Gastroesophageal sphincter (tissue), 4 donors: ENCODE measurements at regions not wholly inside any gene's neighbourhood (a gene's known extent, or its start where the extent isn't known, plus 50 kb on each side); places are given as distances from the start of the nearest gene placed in this dataset.
A peak's percentile ranks its signal among the peaks of the same experiment; 100 is the strongest.

Experiments
- ATAC-seq: fragments of 150-250 bp; one replicate; pipeline ENCODE4 v1.9.1; 2016; ENCODE audit warnings: mild to moderate bottlenecking, moderate library complexity
- H3K27ac ChIP-seq, 4 donors: fragments of 200-600 bp; sonication (generic) in 3 of 4; 1 replicate in 3 of 4; 2 replicates in 1 of 4; pipeline ENCODE4 v1.5.1; 2016 to 2019
- H3K27me3 ChIP-seq: fragments of 200-600 bp; sonication (generic); one replicate; pipeline ENCODE4 v1.5.1; 2019
- H3K36me3 ChIP-seq, 2 donors: fragments of 200-600 bp; sonication (generic); one replicate each; pipeline ENCODE4 v1.5.1; 2019; ENCODE audit warnings: control low read depth in 1 of 2
- H3K4me1 ChIP-seq, 3 donors: fragments of 200-600 bp; sonication (generic); 1 replicate in 2 of 3; 2 replicates in 1 of 3; pipeline ENCODE4 v1.5.1; 2016 to 2019; ENCODE audit warnings: control low read depth in 2 of 3
- H3K4me3 ChIP-seq, 2 donors: fragments of 200-600 bp; sonication (generic); one replicate each; pipeline ENCODE4 v1.5.1; 2019; ENCODE audit warnings: mild to moderate bottlenecking in 1 of 2, moderate library complexity in 1 of 2
- H3K9me3 ChIP-seq, 3 donors: fragments of 200-600 bp; sonication (generic); one replicate each; pipeline ENCODE4 v1.5.1; 2017 to 2019; ENCODE audit warnings: control low read depth in 2 of 3
- CTCF ChIP-seq, 4 experiments: fragments of 200-600 bp in 2 of 4; fragments of 450-650 bp in 2 of 4; sonication (generic) in 1 of 4; IDR thresholded peaks; one replicate each; pipeline ENCODE4 v1.5.1; 2017 to 2019; ENCODE audit warnings: antibody characterized with exemption in 4 of 4, mild to moderate bottlenecking in 2 of 4, moderate library complexity in 2 of 4
- EP300 ChIP-seq: sonication (generic); formaldehyde crosslinking; IDR thresholded peaks from one replicate; pipeline ENCODE4 v1.6.1; 2017; ENCODE audit warnings: antibody characterized with exemption, mild to moderate bottlenecking
- POLR2A ChIP-seq, 2 donors: fragments of 450-650 bp; IDR thresholded peaks; one replicate each; pipeline ENCODE4 v1.6.1; 2017; ENCODE audit warnings: antibody characterized with exemption in 2 of 2, mild to moderate bottlenecking in 2 of 2, moderate library complexity in 1 of 2
- POLR2AphosphoS5 ChIP-seq: sonication (generic); formaldehyde crosslinking; IDR thresholded peaks from one replicate; pipeline ENCODE4 v1.6.1; 2017; ENCODE audit warnings: antibody characterized with exemption
- WGBS, 2 donors: methylation state at CpG; one replicate each; pipeline ENCODE4 v1.1.5; 2018; ENCODE audit warnings: low coverage in 1 of 2; 5-methylcytosine and 5-hydroxymethylcytosine counted together

- Histone ChIP-seq H3K36me3 (no peaks in the 10 kb centered on the region), H3K27me3 (no peaks in the 10 kb centered on the region), H3K27ac (no peak overlapping the region), H3K9me3 (no peaks in the 10 kb centered on the region), H3K4me1 (peaks cover 0 to 5% (median 0%) of the 10 kb centered on the region in 3 donors), H3K4me3 (no peak overlapping the region)
- 80 to 95% methylated on average over 1 to 2 of the region's 2 CpGs for WGBS, 2 donors
- no peak for ATAC-seq
- TF ChIP-seq EP300 (no peak), POLR2A (IDR thresholded peaks at IDR 0.05) (no peak), POLR2AphosphoS5 (no peak), CTCF (IDR thresholded peaks at IDR 0.05) (peak in 3 of 4 experiments; percentile 35 to 57 (median 44))
Measured at GRCh38 chr15:38002883-38003477, 68.5 kb downstream of the TMCO5A start.

GRCh38 chr15:38004218-38004861, 69.9 kb downstream of the TMCO5A start:
- Histone ChIP-seq H3K27me3 (no peaks in the 10 kb centered on the region), H3K36me3 (no peaks in the 10 kb centered on the region), H3K4me3 (no peak overlapping the region), H3K27ac (no peak overlapping the region), H3K4me1 (peaks cover 0 to 5% (median 0%) of the 10 kb centered on the region in 3 donors), H3K9me3 (no peaks in the 10 kb centered on the region)
- TF ChIP-seq CTCF (IDR thresholded peaks at IDR 0.05) (no peak), POLR2AphosphoS5 (no peak), EP300 (no peak), POLR2A (IDR thresholded peaks at IDR 0.05) (no peak)
- WGBS, 2 donors, result 74 to 77% methylated on average over 4 of the region's 4 CpGs
- ATAC-seq, result no peak

GRCh38 chr15:38005953-38006808, 71.7 kb downstream of the TMCO5A start:
- no peaks in the 10 kb centered on the region for H3K9me3 ChIP-seq
- no peak for ATAC-seq

GRCh38 chr15:38010395-38010794, 76.0 kb downstream of the TMCO5A start:
- TF ChIP-seq CTCF (IDR thresholded peaks at IDR 0.05) (no peak), POLR2AphosphoS5 (no peak), POLR2A (IDR thresholded peaks at IDR 0.05) (no peak)
- Histone ChIP-seq H3K4me3 (no peak overlapping the region), H3K27me3 (no peaks in the 10 kb centered on the region), H3K36me3 (no peaks in the 10 kb centered on the region), H3K27ac (no peak overlapping the region), H3K4me1 (peaks cover 0 to 5% (median 0%) of the 10 kb centered on the region in 3 donors), H3K9me3 (no peaks in the 10 kb centered on the region)
- 72 to 87% methylated on average over 5 of the region's 6 CpGs for WGBS, 2 donors
- ATAC-seq, result no peak

More at GRCh38 chr15:38005953-38006808, 71.7 kb downstream of the TMCO5A start:
- no peak overlapping the region for H3K4me3 ChIP-seq
- WGBS, 2 donors, result 47 to 52% methylated on average over 2 of the region's 2 CpGs
- H3K27me3 ChIP-seq, result no peaks in the 10 kb centered on the region
- no peak overlapping the region for H3K27ac ChIP-seq
- no peak for TF ChIP-seq CTCF (IDR thresholded peaks at IDR 0.05)
- no peak for TF ChIP-seq POLR2A (IDR thresholded peaks at IDR 0.05)
- TF ChIP-seq POLR2AphosphoS5, result no peak
- TF ChIP-seq EP300, result no peak
- no peaks in the 10 kb centered on the region for H3K36me3 ChIP-seq
- H3K4me1 ChIP-seq, result peaks cover 0 to 5% (median 0%) of the 10 kb centered on the region in 3 donors
